AG10803 (cell line): ENCODE measurements at regions not wholly inside any gene's neighbourhood (a gene's known extent, or its start where the extent isn't known, plus 50 kb on each side); places are given as distances from the start of the nearest gene placed in this dataset.
"Not testable (repeated sequence)": the region's sequence is repeated elsewhere in the genome, so short reads cannot be mapped to it uniquely, and the experiment has no call there.

Experiments
- DNase-seq: peaks from one replicate; pipeline ENCODE4 v3.0.0; 2010; ENCODE audit warnings: low read depth
- H3K4me3 ChIP-seq: 2 replicates; pipeline ENCODE4 v1.5.1; 2011; ENCODE audit warnings: mild to moderate bottlenecking, low read length, control low read depth
- CTCF ChIP-seq: conservative IDR thresholded peaks from 2 replicates; pipeline ENCODE4 v1.5.1; 2011; ENCODE audit warnings: mild to moderate bottlenecking, low read length, control low read depth, inconsistent platforms

GRCh38 chr10:124320778-124321432 lies 97.8 kb downstream of the OAT start:
- DNase-seq, result no peak
- H3K4me3 ChIP-seq, result no peak overlapping the region
- no peak for TF ChIP-seq CTCF

- DNase-seq, result peak; percentile 90
- no peak overlapping the region for H3K4me3 ChIP-seq
- TF ChIP-seq CTCF, result no peak
Observed at GRCh38 chr10:124319926-124320391, 98.8 kb downstream of the OAT start.

- not testable (repeated sequence) for H3K4me3 ChIP-seq, DNase-seq
Observed at GRCh38 chr10:124319520-124319919, 99.2 kb downstream of the OAT start.

- TF ChIP-seq CTCF, result no peak
- H3K4me3 ChIP-seq, result no peak overlapping the region
- no peak for DNase-seq
Observed at GRCh38 chr10:124318811-124319210, 99.9 kb downstream of the OAT start.

GRCh38 chr10:124318076-124318475 lies 100.6 kb downstream of the OAT start:
- H3K4me3 ChIP-seq, result no peak overlapping the region
- no peak for DNase-seq
- TF ChIP-seq CTCF, result no peak

- no peak for TF ChIP-seq CTCF
- no peak for DNase-seq
- H3K4me3 ChIP-seq, result no peak overlapping the region
Observed at GRCh38 chr10:124316326-124316725, 102.4 kb downstream of the OAT start.

GRCh38 chr10:124315591-124316270 lies 103.0 kb downstream of the OAT start:
- H3K4me3 ChIP-seq, result no peak overlapping the region
- no peak for DNase-seq
- no peak for TF ChIP-seq CTCF
